Activated B cell treated with CpG ODN at 0.5 μM for 24 hours (primary cell): ENCODE measurements at regions not wholly inside any gene's neighbourhood (a gene's known extent, or its start where the extent isn't known, plus 50 kb on each side); places are given as distances from the start of the nearest gene placed in this dataset.

Source experiments
- ATAC-seq: fragments of 200-7000 bp; cut with Tn5 transposase; one replicate; pipeline ENCODE4 v1.10.0; 2021; ENCODE audit warnings: low read depth, mild to moderate bottlenecking, moderate library complexity
- CTCF ChIA-PET: fragments of 350-600 bp; sonication (Branson Sonifier 250); formaldehyde crosslinking; loops from one replicate; lab custom pipeline; 2021; ENCODE audit warnings: antibody characterized with exemption; lab: Charles Lee
- POLR2A ChIA-PET: fragments of 350-600 bp; sonication (Branson Sonifier 250); formaldehyde crosslinking; loops from one replicate; lab custom pipeline; 2021; ENCODE audit warnings: antibody characterized with exemption; lab: Charles Lee
- DNase-seq: peaks from one replicate; pipeline ENCODE4 v3.0.0; 2022
- H3K27ac Mint-ChIP-seq: one replicate; pipeline ENCODE4 v1.8.0; 2020; ENCODE audit warnings: mixed read lengths
- H3K27me3 Mint-ChIP-seq: one replicate; pipeline ENCODE4 v1.8.0; 2021; ENCODE audit warnings: mixed read lengths
- H3K36me3 Mint-ChIP-seq: one replicate; pipeline ENCODE4 v1.8.0; 2021; ENCODE audit warnings: low read depth, mixed read lengths
- H3K4me1 Mint-ChIP-seq: one replicate; pipeline ENCODE4 v1.8.0; 2021; ENCODE audit warnings: mixed read lengths
- H3K4me3 Mint-ChIP-seq: one replicate; pipeline ENCODE4 v1.8.0; 2020; ENCODE audit warnings: mild to moderate bottlenecking, mixed read lengths
- H3K9me3 Mint-ChIP-seq: one replicate; pipeline ENCODE4 v1.8.0; 2020; ENCODE audit warnings: mixed read lengths
- intact Hi-C: fragments of 100-400 bp; cut with micrococcal nuclease; formaldehyde crosslinking; loops from one replicate; pipeline ENCODE4 v1.15.1; 2024
- TF ChIP-seq, protein P1 (sequence below): fragments of 200-600 bp; IDR thresholded peaks from one replicate; pipeline ENCODE4 v1.8.0; 2022; ENCODE audit warnings: antibody characterized with exemption, mild to moderate bottlenecking

DNA sequence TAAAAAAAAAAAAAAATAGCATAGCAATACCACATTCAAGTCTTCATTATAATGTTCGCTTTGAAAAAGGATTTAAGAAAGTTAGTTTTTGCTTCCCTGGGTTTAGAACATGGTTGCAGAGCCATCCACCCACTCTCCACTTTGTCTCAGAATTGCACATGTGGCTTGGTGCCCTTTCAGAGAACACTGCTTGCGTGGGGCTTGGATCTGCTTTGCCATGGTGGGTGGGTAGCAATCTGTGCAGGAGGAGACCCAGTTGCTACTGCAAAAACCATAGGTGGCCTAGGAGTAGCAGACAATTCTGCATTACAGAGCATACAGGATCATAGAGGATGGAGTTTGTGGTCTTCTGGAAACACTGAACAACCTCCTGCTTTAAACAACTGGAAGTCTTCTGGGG is 421.4 kb upstream of the CELF2 start:
- intact Hi-C loops: no loop called here
- CTCF ChIA-PET: no interaction called here
- TF ChIP-seq, protein P1, sequence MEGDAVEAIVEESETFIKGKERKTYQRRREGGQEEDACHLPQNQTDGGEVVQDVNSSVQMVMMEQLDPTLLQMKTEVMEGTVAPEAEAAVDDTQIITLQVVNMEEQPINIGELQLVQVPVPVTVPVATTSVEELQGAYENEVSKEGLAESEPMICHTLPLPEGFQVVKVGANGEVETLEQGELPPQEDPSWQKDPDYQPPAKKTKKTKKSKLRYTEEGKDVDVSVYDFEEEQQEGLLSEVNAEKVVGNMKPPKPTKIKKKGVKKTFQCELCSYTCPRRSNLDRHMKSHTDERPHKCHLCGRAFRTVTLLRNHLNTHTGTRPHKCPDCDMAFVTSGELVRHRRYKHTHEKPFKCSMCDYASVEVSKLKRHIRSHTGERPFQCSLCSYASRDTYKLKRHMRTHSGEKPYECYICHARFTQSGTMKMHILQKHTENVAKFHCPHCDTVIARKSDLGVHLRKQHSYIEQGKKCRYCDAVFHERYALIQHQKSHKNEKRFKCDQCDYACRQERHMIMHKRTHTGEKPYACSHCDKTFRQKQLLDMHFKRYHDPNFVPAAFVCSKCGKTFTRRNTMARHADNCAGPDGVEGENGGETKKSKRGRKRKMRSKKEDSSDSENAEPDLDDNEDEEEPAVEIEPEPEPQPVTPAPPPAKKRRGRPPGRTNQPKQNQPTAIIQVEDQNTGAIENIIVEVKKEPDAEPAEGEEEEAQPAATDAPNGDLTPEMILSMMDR: no peak
- Mint-ChIP-seq H3K36me3 (no peaks in the 10 kb centered on the region), H3K4me3 (no peak overlapping the region), H3K27me3 (no peaks in the 10 kb centered on the region), H3K9me3 (no peaks in the 10 kb centered on the region), H3K27ac (no peak overlapping the region), H3K4me1 (no peaks in the 10 kb centered on the region)
- DNase-seq (no peak), ATAC-seq (no peak)
- POLR2A ChIA-PET: interaction anchor here (0.7 kb wide), 1 partner anchor 498 kb away, joined by 5 read pairs; no protein-coding TSS in a partner anchor

DNA sequence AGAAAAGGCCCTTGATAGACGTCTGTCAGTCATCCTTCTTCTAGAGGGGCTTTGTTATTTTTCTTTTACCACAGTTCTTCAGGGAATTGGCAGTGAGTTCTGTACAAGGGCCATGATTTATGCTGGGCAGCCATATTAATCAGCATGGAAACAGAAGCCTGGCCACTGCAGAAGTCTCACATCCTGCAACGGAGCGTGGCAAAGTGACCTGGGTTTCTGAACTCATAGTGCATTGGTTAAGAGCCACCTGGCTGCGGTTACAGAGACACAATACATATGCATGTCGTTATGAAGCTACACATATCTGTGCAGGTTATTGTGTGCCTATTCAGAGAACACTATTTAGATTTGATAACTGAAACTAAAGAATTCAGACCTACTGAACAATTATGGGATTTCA is 419.4 kb upstream of the CELF2 start:
- ChIA-PET POLR2A (no interaction called here), CTCF (no interaction called here)
- Mint-ChIP-seq H3K4me3 (no peak overlapping the region), H3K9me3 (no peaks in the 10 kb centered on the region), H3K27ac (no peak overlapping the region), H3K36me3 (no peaks in the 10 kb centered on the region), H3K27me3 (no peaks in the 10 kb centered on the region), H3K4me1 (no peaks in the 10 kb centered on the region)
- intact Hi-C loops: no loop called here
- DNase-seq (no peak), ATAC-seq (no peak)
- TF ChIP-seq, protein P1: no peak

DNA sequence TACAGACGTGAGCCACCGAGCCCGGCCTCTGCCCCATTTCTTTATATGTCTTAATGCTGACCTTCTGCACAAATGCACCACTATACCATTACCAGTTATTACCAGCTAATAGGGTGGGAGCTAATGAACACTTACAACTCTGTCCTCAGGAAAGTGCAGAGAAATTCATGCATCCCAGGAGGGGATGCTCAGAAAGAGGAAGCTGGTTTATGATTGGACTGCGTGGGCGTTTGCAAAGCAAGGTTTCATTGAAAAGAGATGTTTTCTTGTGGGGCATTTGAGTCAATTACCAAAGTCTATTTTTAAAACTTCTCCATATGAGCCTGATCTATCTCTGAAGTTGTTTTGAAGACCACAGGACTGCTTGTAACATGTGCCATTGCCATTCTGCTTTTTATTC is 417.7 kb upstream of the CELF2 start:
- Mint-ChIP-seq H3K4me1 (no peaks in the 10 kb centered on the region), H3K36me3 (no peaks in the 10 kb centered on the region), H3K27ac (no peak overlapping the region), H3K4me3 (no peak overlapping the region), H3K9me3 (no peaks in the 10 kb centered on the region), H3K27me3 (no peaks in the 10 kb centered on the region)
- ATAC-seq: no peak
- POLR2A ChIA-PET: no interaction called here
- intact Hi-C loops: no loop called here
- CTCF ChIA-PET: no interaction called here
- TF ChIP-seq, protein P1: no peak
- no peak for DNase-seq

DNA sequence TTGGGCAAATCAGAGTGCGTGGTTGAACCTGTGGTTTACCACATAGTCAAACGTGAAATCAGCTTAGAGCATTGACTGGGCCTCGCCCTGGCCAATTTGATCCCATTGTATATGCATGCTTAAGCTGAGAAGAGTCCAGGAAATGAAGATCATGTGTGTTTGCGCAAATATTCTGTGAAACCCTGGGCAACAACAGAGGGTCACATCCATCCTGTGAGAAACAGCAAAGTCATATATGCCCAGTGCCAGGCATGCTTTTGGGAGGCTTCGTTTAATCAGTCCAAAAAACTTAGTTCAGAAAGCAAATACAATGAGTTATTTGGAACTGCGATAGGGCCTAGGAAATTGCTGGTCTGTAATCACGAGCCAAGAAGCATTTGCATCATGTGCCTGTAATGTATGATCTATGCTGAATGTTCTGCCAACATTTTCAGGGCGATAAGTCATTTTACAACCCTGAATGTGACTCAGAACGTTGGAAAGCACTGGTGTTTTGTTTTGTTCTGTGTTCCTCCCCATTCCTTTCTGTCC is 412.1 kb upstream of the CELF2 start:
- ChIA-PET CTCF (no interaction called here), POLR2A (no interaction called here)
- intact Hi-C loops: no loop called here
- TF ChIP-seq, protein P1: no peak
- Mint-ChIP-seq H3K27me3 (no peaks in the 10 kb centered on the region), H3K4me3 (no peak overlapping the region), H3K9me3 (no peaks in the 10 kb centered on the region), H3K4me1 (no peaks in the 10 kb centered on the region), H3K36me3 (no peaks in the 10 kb centered on the region), H3K27ac (no peak overlapping the region)
- DNase-seq (no peak), ATAC-seq (no peak)

DNA sequence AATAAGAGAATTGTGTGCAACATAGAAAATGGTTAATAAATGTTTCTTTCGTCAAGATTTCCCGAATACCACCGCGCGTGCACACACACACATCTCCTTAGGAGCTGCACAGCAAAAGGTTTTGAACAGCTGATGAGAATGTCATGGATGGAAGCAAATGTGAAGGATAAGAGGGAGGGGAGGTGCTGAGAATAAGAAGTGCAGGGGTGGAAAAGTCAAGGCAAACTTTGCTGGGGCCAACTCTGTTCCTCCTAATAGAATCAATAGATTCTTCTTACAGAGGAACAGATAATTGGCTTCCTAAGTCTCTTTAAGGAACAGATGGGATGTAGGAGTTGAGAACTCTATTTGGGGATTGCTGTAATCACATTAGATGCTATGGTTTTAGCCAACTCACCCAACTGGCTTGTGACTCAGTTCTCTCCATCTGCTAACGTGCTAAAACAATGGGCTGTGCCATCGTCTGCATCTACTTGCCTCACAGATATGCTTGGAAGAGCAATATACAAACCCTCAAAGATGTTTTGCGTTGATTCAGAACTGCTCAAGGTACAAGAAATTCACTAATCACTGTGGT is 408.2 kb upstream of the CELF2 start:
- TF ChIP-seq, protein P1: no peak
- DNase-seq (no peak), ATAC-seq (no peak)
- peaks cover 2% of the 10 kb centered on the region for H3K9me3 Mint-ChIP-seq
- CTCF ChIA-PET: no interaction called here
- intact Hi-C loops: no loop called here
- no peak overlapping the region for H3K4me3 Mint-ChIP-seq
- H3K27me3 Mint-ChIP-seq: no peaks in the 10 kb centered on the region
- H3K36me3 Mint-ChIP-seq: no peaks in the 10 kb centered on the region
- no peak overlapping the region for H3K27ac Mint-ChIP-seq
- POLR2A ChIA-PET: no interaction called here
- H3K4me1 Mint-ChIP-seq: no peaks in the 10 kb centered on the region
